ENCODE measurements at regions not wholly inside any gene's neighbourhood (a gene's known extent, or its start where the extent isn't known, plus 50 kb on each side); places are given as distances from the start of the nearest gene placed in this dataset.

- Histone ChIP-seq H3K9me3 (no peaks in the 10 kb centered on the region), H3K27me3 (no peaks in the 10 kb centered on the region), H3K36me3 (no peaks in the 10 kb centered on the region), H3K4me1 (no peaks in the 10 kb centered on the region), H3K27ac (no peak overlapping the region), H3K4me3 (no peak overlapping the region)
- TF ChIP-seq POLR2A (IDR thresholded peaks at IDR 0.05): no peak
- TF ChIP-seq CTCF (IDR thresholded peaks at IDR 0.05): no peak
- no peak for TF ChIP-seq EP300 (IDR thresholded peaks at IDR 0.05)
- WGBS, 2 donors: 78 to 80% methylated on average over 6 of the region's 6 CpGs
- DNase-seq (ENCODE audit: low spot score in 2 of 2): no peak
Measured at GRCh38 chr3:31244929-31245817, 287.6 kb upstream of the STT3B start.

GRCh38 chr3:31246293-31247062 is 286.2 kb upstream of the STT3B start:
- WGBS, 2 donors: 55 to 65% methylated on average over 2 of the region's 2 CpGs
- TF ChIP-seq CTCF (IDR thresholded peaks at IDR 0.05) (no peak), EP300 (IDR thresholded peaks at IDR 0.05) (no peak), POLR2A (IDR thresholded peaks at IDR 0.05) (no peak)
- DNase-seq (ENCODE audit: low spot score in 2 of 2): no peak
- Histone ChIP-seq H3K27me3 (no peaks in the 10 kb centered on the region), H3K4me1 (no peaks in the 10 kb centered on the region), H3K27ac (no peak overlapping the region), H3K9me3 (no peaks in the 10 kb centered on the region), H3K4me3 (no peak overlapping the region), H3K36me3 (no peaks in the 10 kb centered on the region)

- no peaks in the 10 kb centered on the region for H3K4me1 ChIP-seq
- no peak overlapping the region for H3K4me3 ChIP-seq
- no peaks in the 10 kb centered on the region for H3K36me3 ChIP-seq
- no peaks in the 10 kb centered on the region for H3K27me3 ChIP-seq
- H3K27ac ChIP-seq: no peak overlapping the region
- no peak for TF ChIP-seq CTCF (IDR thresholded peaks at IDR 0.05)
- no peak for TF ChIP-seq EP300 (IDR thresholded peaks at IDR 0.05)
- TF ChIP-seq POLR2A (IDR thresholded peaks at IDR 0.05): no peak
- no peak for DNase-seq (ENCODE audit: low spot score in 2 of 2)
- WGBS, 2 donors: 89 to 94% methylated on average over 2 of the region's 2 CpGs
- no peaks in the 10 kb centered on the region for H3K9me3 ChIP-seq
Measured at GRCh38 chr3:31247063-31247447, 285.7 kb upstream of the STT3B start.

- Histone ChIP-seq H3K27ac (no peak overlapping the region), H3K4me3 (no peak overlapping the region), H3K4me1 (no peaks in the 10 kb centered on the region), H3K27me3 (no peaks in the 10 kb centered on the region), H3K36me3 (no peaks in the 10 kb centered on the region), H3K9me3 (no peaks in the 10 kb centered on the region)
- TF ChIP-seq POLR2A (IDR thresholded peaks at IDR 0.05) (no peak), CTCF (IDR thresholded peaks at IDR 0.05) (no peak), EP300 (IDR thresholded peaks at IDR 0.05) (no peak)
- no peak for DNase-seq (ENCODE audit: low spot score in 2 of 2)
- WGBS, 2 donors: 69 to 80% methylated on average over 5 of the region's 5 CpGs
Measured at GRCh38 chr3:31247850-31248562, 284.7 kb upstream of the STT3B start.
